Neutrophil (primary cell): ENCODE measurements at regions not wholly inside any gene's neighbourhood (a gene's known extent, or its start where the extent isn't known, plus 50 kb on each side); places are given as distances from the start of the nearest gene placed in this dataset.

Experiments
- H3K27ac ChIP-seq: fragments of 200-600 bp; sonication (generic); 2 replicates; pipeline ENCODE4 v1.5.1; 2016; ENCODE audit warnings: mild to moderate bottlenecking, moderate library complexity
- H3K27me3 ChIP-seq: fragments of 200-600 bp; sonication (generic); 2 replicates; pipeline ENCODE4 v1.6.0; 2016; ENCODE audit warnings: mild to moderate bottlenecking
- H3K36me3 ChIP-seq: fragments of 200-600 bp; sonication (generic); 2 replicates; pipeline ENCODE4 v1.5.1; 2017
- H3K4me1 ChIP-seq, 2 experiments: fragments of 200-600 bp in 1 of 2; sonication (generic) in 1 of 2; 1 replicate in 1 of 2; 2 replicates in 1 of 2; pipeline versions ENCODE4 v1.5.1 to v1.6.1; 2013 to 2016; ENCODE audit warnings: low read depth in 1 of 2, low read length in 1 of 2, mild to moderate bottlenecking in 1 of 2, moderate library complexity in 1 of 2; ENCODE audit not compliant: control insufficient read depth in 1 of 2, insufficient read depth in 1 of 2
- H3K4me3 ChIP-seq, 2 experiments: fragments of 200-600 bp in 1 of 2; sonication (generic) in 1 of 2; 1 replicate in 1 of 2; 2 replicates in 1 of 2; pipeline ENCODE4 v1.5.1; 2013 to 2016; ENCODE audit warnings: low read depth in 1 of 2, low read length in 1 of 2, mild to moderate bottlenecking in 1 of 2, moderate library complexity in 1 of 2
- H3K9me3 ChIP-seq: fragments of 200-600 bp; sonication (generic); 2 replicates; pipeline ENCODE4 v1.5.1; 2016
- TF ChIP-seq, protein P1 (sequence below): fragments of 200-600 bp; sonication (generic); IDR thresholded peaks from 2 replicates; pipeline ENCODE4 v1.5.1; 2016; ENCODE audit warnings: antibody characterized with exemption

DNA sequence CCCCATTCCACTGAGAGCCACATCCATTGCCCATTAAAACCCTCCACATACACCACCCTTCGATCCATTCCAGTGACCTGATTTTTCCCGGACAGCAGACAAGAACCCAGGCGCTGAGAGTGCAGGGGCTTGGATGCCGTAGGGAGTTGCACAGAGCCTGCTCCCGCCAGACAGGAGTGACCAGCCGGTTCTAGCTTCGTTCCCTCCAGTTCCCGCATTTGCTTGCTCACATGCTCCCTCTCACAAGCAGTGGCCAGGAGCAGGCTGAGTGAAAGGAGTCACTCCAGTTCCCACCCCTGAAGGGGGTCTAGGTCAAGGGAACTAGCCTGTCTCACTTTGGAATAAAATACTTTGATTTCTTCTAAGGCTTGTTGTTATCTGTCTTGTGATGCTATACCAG, 119.5 kb downstream of the SKIDA1 start:
- Histone ChIP-seq H3K36me3 (no peaks in the 10 kb centered on the region), H3K9me3 (no peaks in the 10 kb centered on the region), H3K4me3 (no peak overlapping the region), H3K27ac (no peak overlapping the region), H3K27me3 (no peaks in the 10 kb centered on the region), H3K4me1 (no peaks in the 10 kb centered on the region)
- TF ChIP-seq, protein P1, sequence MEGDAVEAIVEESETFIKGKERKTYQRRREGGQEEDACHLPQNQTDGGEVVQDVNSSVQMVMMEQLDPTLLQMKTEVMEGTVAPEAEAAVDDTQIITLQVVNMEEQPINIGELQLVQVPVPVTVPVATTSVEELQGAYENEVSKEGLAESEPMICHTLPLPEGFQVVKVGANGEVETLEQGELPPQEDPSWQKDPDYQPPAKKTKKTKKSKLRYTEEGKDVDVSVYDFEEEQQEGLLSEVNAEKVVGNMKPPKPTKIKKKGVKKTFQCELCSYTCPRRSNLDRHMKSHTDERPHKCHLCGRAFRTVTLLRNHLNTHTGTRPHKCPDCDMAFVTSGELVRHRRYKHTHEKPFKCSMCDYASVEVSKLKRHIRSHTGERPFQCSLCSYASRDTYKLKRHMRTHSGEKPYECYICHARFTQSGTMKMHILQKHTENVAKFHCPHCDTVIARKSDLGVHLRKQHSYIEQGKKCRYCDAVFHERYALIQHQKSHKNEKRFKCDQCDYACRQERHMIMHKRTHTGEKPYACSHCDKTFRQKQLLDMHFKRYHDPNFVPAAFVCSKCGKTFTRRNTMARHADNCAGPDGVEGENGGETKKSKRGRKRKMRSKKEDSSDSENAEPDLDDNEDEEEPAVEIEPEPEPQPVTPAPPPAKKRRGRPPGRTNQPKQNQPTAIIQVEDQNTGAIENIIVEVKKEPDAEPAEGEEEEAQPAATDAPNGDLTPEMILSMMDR: no peak

DNA sequence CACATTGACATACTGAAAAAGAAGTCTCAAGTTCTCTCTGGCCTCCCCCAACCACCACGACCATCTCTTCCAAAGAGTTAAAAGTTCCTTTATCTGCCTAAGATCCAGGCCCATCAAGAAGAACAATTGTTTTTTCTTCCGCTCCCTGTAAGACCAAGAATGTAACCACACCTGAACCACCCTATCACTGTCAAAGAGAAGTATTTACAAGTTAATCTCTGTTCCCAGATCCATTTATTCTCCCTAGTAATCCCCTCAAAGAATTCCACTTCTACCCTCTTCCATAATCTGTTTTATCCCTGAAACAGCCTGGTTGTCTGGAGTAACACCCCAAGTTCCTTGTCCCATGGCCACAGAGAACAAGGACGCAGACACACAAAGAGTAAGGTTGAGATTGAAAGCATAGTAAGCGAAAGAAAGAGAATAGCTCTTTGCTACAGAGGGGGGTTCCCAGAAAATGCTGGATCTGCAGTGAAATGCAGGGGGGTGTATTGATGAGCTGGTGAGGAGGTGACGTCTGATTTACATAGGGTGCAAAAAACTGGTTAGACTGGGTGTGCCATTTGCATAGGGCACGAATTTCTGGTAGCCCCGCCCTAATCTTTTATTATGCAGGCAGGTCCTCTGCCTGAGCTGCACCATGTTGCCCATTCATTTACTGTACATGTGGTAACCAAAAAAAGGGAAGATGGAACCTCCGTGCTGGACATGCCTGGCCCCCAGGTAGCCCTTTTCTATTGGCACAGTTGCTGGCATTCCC, 122.0 kb downstream of the SKIDA1 start:
- TF ChIP-seq, protein P1: no peak
- no peaks in the 10 kb centered on the region for H3K4me1 ChIP-seq
- no peak overlapping the region for H3K27ac ChIP-seq

DNA sequence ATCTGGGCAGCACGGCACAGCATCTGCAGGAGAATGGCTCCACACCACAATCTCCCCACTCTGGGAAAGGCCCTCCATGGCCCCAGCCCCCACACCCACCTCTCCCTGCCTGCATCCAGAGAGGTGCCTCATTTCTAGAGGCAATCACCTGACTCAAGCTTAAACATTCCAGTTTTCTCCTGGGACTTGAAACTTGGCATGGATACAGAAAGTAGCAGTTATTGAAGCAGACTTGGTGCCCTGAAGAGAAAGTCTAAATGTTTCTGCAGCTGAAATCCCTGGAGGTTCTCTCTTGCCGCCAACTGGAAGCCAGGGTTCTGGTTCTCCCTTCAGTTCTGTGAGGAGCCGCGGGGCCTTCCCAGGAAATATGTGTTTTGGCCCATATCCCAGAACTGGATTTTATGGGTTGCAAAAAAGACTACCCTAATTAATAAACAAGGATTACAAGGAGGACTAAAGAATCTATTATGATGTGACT, 122.8 kb downstream of the SKIDA1 start:
- no peaks in the 10 kb centered on the region for H3K9me3 ChIP-seq
- TF ChIP-seq, protein P1: no peak
- H3K4me3 ChIP-seq: no peak overlapping the region
- H3K27ac ChIP-seq: no peak overlapping the region
- no peaks in the 10 kb centered on the region for H3K4me1 ChIP-seq
- H3K27me3 ChIP-seq: peaks cover 15% of the 10 kb centered on the region
- H3K36me3 ChIP-seq: no peaks in the 10 kb centered on the region

More for the DNA sequence above, 122.0 kb downstream of the SKIDA1 start:
- H3K4me3 ChIP-seq: no peak overlapping the region
- no peaks in the 10 kb centered on the region for H3K36me3 ChIP-seq
- H3K27me3 ChIP-seq: peaks cover 15% of the 10 kb centered on the region
- H3K9me3 ChIP-seq: no peaks in the 10 kb centered on the region

DNA sequence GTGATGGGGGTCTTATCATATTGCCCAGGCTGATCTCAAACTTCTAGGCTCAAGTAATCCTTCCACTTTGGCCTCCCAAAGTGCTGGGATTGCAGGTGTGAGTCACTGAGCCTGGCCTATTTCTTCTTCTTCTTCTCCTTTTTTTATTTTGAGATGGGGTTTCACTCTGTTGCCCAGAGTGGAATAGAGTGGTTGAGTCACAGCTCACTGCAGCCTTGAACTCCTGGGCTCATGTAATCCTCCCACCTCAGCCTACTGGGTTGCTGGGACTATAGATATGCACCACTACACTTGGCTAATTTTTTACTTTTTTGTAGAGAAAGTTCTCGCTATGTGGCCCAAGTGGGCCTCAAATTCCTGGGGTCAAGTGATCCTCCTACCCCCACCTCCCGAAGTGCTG, 124.3 kb downstream of the SKIDA1 start:
- Histone ChIP-seq H3K4me3 (no peak overlapping the region), H3K27ac (no peak overlapping the region), H3K27me3 (peaks cover 15% of the 10 kb centered on the region), H3K36me3 (no peaks in the 10 kb centered on the region), H3K4me1 (no peaks in the 10 kb centered on the region), H3K9me3 (no peaks in the 10 kb centered on the region)
- TF ChIP-seq, protein P1: no peak

DNA sequence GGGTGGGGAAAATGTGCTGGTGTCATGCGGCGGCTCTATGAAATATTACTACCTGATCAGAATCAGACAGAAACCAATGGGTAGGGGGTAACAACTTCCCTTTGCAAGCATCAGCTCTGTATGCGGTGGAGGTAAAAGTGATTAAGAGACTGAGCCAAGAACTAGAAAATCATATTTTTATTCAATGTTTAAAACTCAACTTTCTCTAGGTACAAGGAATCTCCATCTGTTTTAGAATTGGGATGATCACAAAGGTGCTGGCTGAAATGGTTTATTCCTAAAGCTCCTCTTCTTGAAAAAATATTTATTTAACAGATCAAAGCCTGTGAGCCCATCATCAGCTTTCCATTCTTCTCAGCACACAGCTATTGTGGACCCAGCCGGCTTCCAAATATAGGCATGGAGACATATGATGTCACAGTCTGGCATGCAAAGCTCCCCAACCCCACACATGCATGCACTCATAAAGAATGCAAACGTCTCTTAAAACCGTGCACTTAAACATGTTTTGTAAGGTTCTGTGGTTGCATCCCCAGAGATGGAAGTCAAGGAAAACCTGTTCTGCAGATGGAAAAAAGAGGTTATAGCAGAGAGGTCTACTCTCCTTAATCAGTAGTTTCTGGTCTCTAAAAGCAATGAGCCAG, 126.0 kb downstream of the SKIDA1 start:
- H3K27me3 ChIP-seq: peaks cover 15% of the 10 kb centered on the region
- no peak overlapping the region for H3K27ac ChIP-seq
- TF ChIP-seq, protein P1: no peak
- no peaks in the 10 kb centered on the region for H3K4me1 ChIP-seq
- H3K4me3 ChIP-seq: no peak overlapping the region
- no peaks in the 10 kb centered on the region for H3K36me3 ChIP-seq
- no peaks in the 10 kb centered on the region for H3K9me3 ChIP-seq
